ENCODE measurements at regions not wholly inside any gene's neighbourhood (a gene's known extent, or its start where the extent isn't known, plus 50 kb on each side); places are given as distances from the start of the nearest gene placed in this dataset.

- no peak for FAIRE-seq
- no peak for DNase-seq (ENCODE audit: low spot score)
Measured at GRCh38 chr10:133035952-133036351, 51.8 kb upstream of the ADGRA1 start.

GRCh38 chr10:133034762-133035161, 53.0 kb upstream of the ADGRA1 start:
- DNase-seq (ENCODE audit: low spot score) (no peak), FAIRE-seq (no peak)

- no peak for DNase-seq (ENCODE audit: low spot score)
- no peak for FAIRE-seq
Measured at GRCh38 chr10:133034092-133034491, 53.6 kb upstream of the ADGRA1 start.

- FAIRE-seq (no peak), DNase-seq (ENCODE audit: low spot score) (no peak)
Measured at GRCh38 chr10:133033742-133034048, 54.0 kb upstream of the ADGRA1 start.

- no peak for FAIRE-seq
- no peak for DNase-seq (ENCODE audit: low spot score)
Measured at GRCh38 chr10:133032976-133033741, 54.6 kb upstream of the ADGRA1 start.

- no peak for FAIRE-seq
Measured at GRCh38 chr10:133032231-133032630, 55.5 kb upstream of the ADGRA1 start.

GRCh38 chr10:133031541-133032125, 56.1 kb upstream of the ADGRA1 start:
- DNase-seq (ENCODE audit: low spot score): no peak
- no peak for FAIRE-seq

More at GRCh38 chr10:133032231-133032630, 55.5 kb upstream of the ADGRA1 start:
- DNase-seq (ENCODE audit: low spot score): no peak

GRCh38 chr10:133030781-133031180, 56.9 kb upstream of the ADGRA1 start:
- FAIRE-seq (no peak), DNase-seq (ENCODE audit: low spot score) (no peak)

GRCh38 chr10:133030126-133030525, 57.6 kb upstream of the ADGRA1 start:
- FAIRE-seq: no peak
- no peak for DNase-seq (ENCODE audit: low spot score)

GRCh38 chr10:133028956-133029355, 58.8 kb upstream of the ADGRA1 start:
- no peak for FAIRE-seq
- DNase-seq (ENCODE audit: low spot score): no peak

GRCh38 chr10:133028158-133028557, 59.6 kb upstream of the ADGRA1 start:
- FAIRE-seq: no peak
- no peak for DNase-seq (ENCODE audit: low spot score)

GRCh38 chr10:133027482-133027881, 60.2 kb upstream of the ADGRA1 start:
- FAIRE-seq: no peak
- DNase-seq (ENCODE audit: low spot score): no peak

- DNase-seq (ENCODE audit: low spot score): no peak
- no peak for FAIRE-seq
Measured at GRCh38 chr10:133026726-133027395, 60.9 kb upstream of the ADGRA1 start.

- FAIRE-seq: no peak
- DNase-seq (ENCODE audit: low spot score): no peak
Measured at GRCh38 chr10:133026171-133026570, 61.6 kb upstream of the ADGRA1 start.

- no peak for FAIRE-seq
- DNase-seq (ENCODE audit: low spot score): no peak
Measured at GRCh38 chr10:133025558-133026090, 62.1 kb upstream of the ADGRA1 start.

GRCh38 chr10:133024704-133025557, 62.8 kb upstream of the ADGRA1 start:
- DNase-seq (ENCODE audit: low spot score) (no peak), FAIRE-seq (no peak)

GRCh38 chr10:133023216-133023843, 64.4 kb upstream of the ADGRA1 start:
- DNase-seq (ENCODE audit: low spot score): no peak
- FAIRE-seq: no peak

- DNase-seq (ENCODE audit: low spot score) (no peak), FAIRE-seq (no peak)
Measured at GRCh38 chr10:133022776-133023100, 65.0 kb upstream of the ADGRA1 start.

- no peak for FAIRE-seq
Measured at GRCh38 chr10:133021963-133022775, 65.6 kb upstream of the ADGRA1 start.

More at GRCh38 chr10:133021963-133022775, 65.6 kb upstream of the ADGRA1 start:
- DNase-seq (ENCODE audit: low spot score): no peak

All from RCC 7860 (cell line).